H9 (cell line): ENCODE measurements at regions not wholly inside any gene's neighbourhood (a gene's known extent, or its start where the extent isn't known, plus 50 kb on each side); places are given as distances from the start of the nearest gene placed in this dataset.
"Not testable (repeated sequence)": the region's sequence is repeated elsewhere in the genome, so short reads cannot be mapped to it uniquely, and the experiment has no call there.

Source experiments
- DNase-seq: peaks from one replicate; pipeline ENCODE4 v3.0.0-alpha.2; 2017
- H2AFZ ChIP-seq: one replicate; pipeline ENCODE4 v1.6.1; 2013; ENCODE audit warnings: mild to moderate bottlenecking, low read length, control low read depth, moderate library complexity
- H2AK5ac ChIP-seq: 2 replicates; pipeline ENCODE4 v1.6.1; 2013; ENCODE audit warnings: low read length, control low read depth, mixed read lengths; ENCODE audit not compliant: insufficient read length
- H2BK120ac ChIP-seq: one replicate; pipeline ENCODE4 v1.6.1; 2013; ENCODE audit warnings: low read depth, mild to moderate bottlenecking, low read length, control low read depth, inconsistent platforms; ENCODE audit not compliant: poor library complexity, severe bottlenecking
- H2BK12ac ChIP-seq: 2 replicates; pipeline ENCODE4 v1.6.1; 2013; ENCODE audit warnings: low read length, control low read depth, mixed read lengths, low read depth; ENCODE audit not compliant: insufficient read length
- H2BK15ac ChIP-seq: 2 replicates; pipeline ENCODE4 v1.6.1; 2013; ENCODE audit warnings: low read depth, low read length, control low read depth
- H2BK20ac ChIP-seq: one replicate; pipeline ENCODE4 v1.6.1; 2013; ENCODE audit warnings: low read depth, mild to moderate bottlenecking, low read length, control low read depth, inconsistent platforms; ENCODE audit not compliant: poor library complexity, severe bottlenecking
- H2BK5ac ChIP-seq: 2 replicates; pipeline ENCODE4 v1.6.1; 2013; ENCODE audit warnings: low read length, control low read depth, mixed read lengths; ENCODE audit not compliant: insufficient read length
- H3K14ac ChIP-seq: 2 replicates; pipeline ENCODE4 v1.6.1; 2013; ENCODE audit warnings: low read length, control low read depth; ENCODE audit not compliant: insufficient read depth
- H3K18ac ChIP-seq: 2 replicates; pipeline ENCODE4 v1.6.1; 2013; ENCODE audit warnings: low read depth, mild to moderate bottlenecking, mixed read lengths, low read length, control low read depth; ENCODE audit not compliant: insufficient read length
- H3K23ac ChIP-seq: 2 replicates; pipeline ENCODE4 v1.6.1; 2013; ENCODE audit warnings: low read length, control low read depth, mixed read lengths, low read depth; ENCODE audit not compliant: insufficient read length
- H3K23me2 ChIP-seq: 2 replicates; pipeline ENCODE4 v1.6.1; 2013; ENCODE audit warnings: low read depth, mild to moderate bottlenecking, mixed read lengths, low read length, control low read depth; ENCODE audit not compliant: insufficient read length, poor library complexity, severe bottlenecking
- H3K27ac ChIP-seq: 2 replicates; pipeline ENCODE4 v1.5.1; 2013; ENCODE audit warnings: low read length, control low read depth, mixed read lengths, low read depth; ENCODE audit not compliant: insufficient read length
- H3K27me3 ChIP-seq: 2 replicates; pipeline ENCODE4 v1.6.1; 2013; ENCODE audit warnings: low read length, control low read depth, inconsistent platforms; ENCODE audit not compliant: insufficient read depth
- H3K4ac ChIP-seq: 2 replicates; pipeline ENCODE4 v1.6.1; 2013; ENCODE audit warnings: low read depth, mild to moderate bottlenecking, control low read depth, inconsistent platforms, low read length, moderate library complexity
- H3K4me1 ChIP-seq: 2 replicates; pipeline ENCODE4 v1.6.1; 2013; ENCODE audit warnings: low read length, control low read depth, inconsistent platforms; ENCODE audit not compliant: insufficient read depth
- H3K4me2 ChIP-seq: 2 replicates; pipeline ENCODE4 v1.6.1; 2013; ENCODE audit warnings: low read length, control low read depth, mixed read lengths; ENCODE audit not compliant: insufficient read length, insufficient read depth
- H3K56ac ChIP-seq: 2 replicates; pipeline ENCODE4 v1.6.1; 2013; ENCODE audit warnings: low read depth, mild to moderate bottlenecking, mixed read lengths, low read length, control low read depth; ENCODE audit not compliant: insufficient read length
- H3K79me1 ChIP-seq: 2 replicates; pipeline ENCODE4 v1.6.1; 2013; ENCODE audit warnings: low read depth, mild to moderate bottlenecking, moderate library complexity, low read length, control low read depth, inconsistent platforms; ENCODE audit not compliant: insufficient read depth, poor library complexity, severe bottlenecking
- H3K79me2 ChIP-seq: 2 replicates; pipeline ENCODE4 v1.6.1; 2013; ENCODE audit warnings: low read length, control low read depth, inconsistent platforms; ENCODE audit not compliant: insufficient read depth
- H3K9ac ChIP-seq: 2 replicates; pipeline ENCODE4 v1.6.1; 2013; ENCODE audit warnings: low read length, control low read depth, mixed read lengths; ENCODE audit not compliant: insufficient read length; ENCODE audit errors: extremely low read depth
- H3K9me3 ChIP-seq: one replicate; pipeline ENCODE4 v1.6.1; 2013; ENCODE audit warnings: low read depth, low read length, inconsistent platforms; ENCODE audit not compliant: control insufficient read depth
- H3T11ph ChIP-seq: one replicate; pipeline ENCODE4 v1.6.1; 2013; ENCODE audit warnings: mild to moderate bottlenecking, low read length, control low read depth, inconsistent platforms
- H4K20me1 ChIP-seq: one replicate; pipeline ENCODE4 v1.6.1; 2013; ENCODE audit not compliant: control insufficient read depth, insufficient read length, insufficient read depth
- H4K5ac ChIP-seq: 2 replicates; pipeline ENCODE4 v1.6.1; 2013; ENCODE audit warnings: low read depth, mild to moderate bottlenecking, mixed read lengths, low read length, control low read depth; ENCODE audit not compliant: insufficient read length
- H4K8ac ChIP-seq: replicated peaks from 2 replicates; pipeline ENCODE4 v1.6.1; 2013; ENCODE audit warnings: low read length, control low read depth, mixed read lengths, low read depth; ENCODE audit not compliant: insufficient read length
- H4K91ac ChIP-seq: 2 replicates; pipeline ENCODE4 v1.6.1; 2013; ENCODE audit warnings: low read depth, mild to moderate bottlenecking, moderate library complexity, mixed read lengths, low read length, control low read depth; ENCODE audit not compliant: insufficient read length
- H3K27ac Mint-ChIP-seq, 3 experiments: 2 replicates in 2 of 3; 3 replicates in 1 of 3; pipeline ENCODE4 v1.8.0; 2020 to 2021; ENCODE audit warnings: mixed read lengths in 3 of 3, mild to moderate bottlenecking in 1 of 3, moderate library complexity in 1 of 3
- H3K27me3 Mint-ChIP-seq: 2 replicates; pipeline ENCODE4 v1.8.0; 2021; ENCODE audit warnings: low read depth, mild to moderate bottlenecking, moderate library complexity, mixed read lengths
- H3K36me3 Mint-ChIP-seq, 3 experiments: 2 replicates in 2 of 3; 3 replicates in 1 of 3; pipeline ENCODE4 v1.8.0; 2020 to 2021; ENCODE audit warnings: low read depth in 3 of 3, mixed read lengths in 3 of 3; ENCODE audit not compliant: insufficient read depth in 1 of 3
- H3K4me1 Mint-ChIP-seq, 2 experiments: 2 replicates each; pipeline ENCODE4 v1.8.0; 2020; ENCODE audit warnings: mixed read lengths in 2 of 2
- H3K4me3 Mint-ChIP-seq, 2 experiments: 2 replicates in 1 of 2; 3 replicates in 1 of 2; pipeline ENCODE4 v1.8.0; 2020 to 2021; ENCODE audit warnings: mild to moderate bottlenecking in 2 of 2, mixed read lengths in 2 of 2, moderate library complexity in 1 of 2
- H3K9me3 Mint-ChIP-seq, 2 experiments: 2 replicates in 1 of 2; 3 replicates in 1 of 2; pipeline ENCODE4 v1.8.0; 2020; ENCODE audit warnings: mild to moderate bottlenecking in 2 of 2, mixed read lengths in 2 of 2, moderate library complexity in 1 of 2
- WGBS: extraction: QIAGEN DNeasy Blood & Tissue Kit; methylation state at CpG from one replicate; pipeline ENCODE4 v1.1.7; 2013; ENCODE audit warnings: missing lambda C conversion rate, low lambda C conversion rate, mixed read lengths; ENCODE audit not compliant: insufficient read length; ENCODE audit errors: extremely low coverage; 5-methylcytosine and 5-hydroxymethylcytosine counted together

DNA sequence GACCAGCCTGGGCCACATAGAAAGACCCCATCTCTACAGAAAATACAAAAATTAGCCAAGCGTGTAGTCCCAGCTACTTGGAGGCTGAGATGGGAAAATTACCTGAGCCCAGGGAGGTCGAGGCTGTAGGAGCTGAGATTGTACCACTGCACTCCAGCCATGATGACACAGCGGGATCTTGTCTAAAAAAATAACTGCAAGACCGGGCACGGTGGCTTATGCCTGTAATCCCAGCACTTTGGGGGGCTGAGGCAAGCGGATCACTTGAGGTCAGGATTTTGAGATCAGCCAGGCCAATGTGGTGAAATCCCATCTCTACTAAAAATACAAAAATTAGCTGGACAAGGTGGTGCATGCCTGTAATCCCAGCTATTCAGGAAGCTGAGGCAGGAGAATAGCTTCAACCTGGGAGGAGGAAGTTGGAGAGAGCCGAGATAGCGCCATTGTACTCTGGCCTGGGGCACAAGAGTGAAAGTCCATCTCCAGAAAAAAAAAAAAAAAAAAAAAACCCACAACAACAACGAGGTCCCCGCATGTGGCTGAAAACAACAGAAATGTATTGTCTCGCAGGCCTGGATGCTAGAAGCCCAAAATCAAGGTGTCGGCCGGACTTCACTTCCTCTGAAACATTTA, 50.7 kb upstream of the DEFB108B start:
- not testable (repeated sequence) for H2BK15ac ChIP-seq, H3K14ac ChIP-seq, H3K4ac ChIP-seq, H3K9ac ChIP-seq, H2BK20ac ChIP-seq, H3K9me3 Mint-ChIP-seq, H4K91ac ChIP-seq, H3K27ac Mint-ChIP-seq, H3K36me3 Mint-ChIP-seq, H4K8ac ChIP-seq, H3K9me3 ChIP-seq, H4K20me1 ChIP-seq, H2BK12ac ChIP-seq, H3K27ac ChIP-seq, H2AK5ac ChIP-seq, H3T11ph ChIP-seq, H3K18ac ChIP-seq, H3K4me2 ChIP-seq, H3K79me2 ChIP-seq, H2BK120ac ChIP-seq, H3K23me2 ChIP-seq, H3K56ac ChIP-seq, H3K27me3 Mint-ChIP-seq, H3K79me1 ChIP-seq, H3K4me3 Mint-ChIP-seq, DNase-seq, H2AFZ ChIP-seq, H4K5ac ChIP-seq, H2BK5ac ChIP-seq, H3K4me1 ChIP-seq, H3K27me3 ChIP-seq, H3K23ac ChIP-seq
- H3K4me1 Mint-ChIP-seq: peaks cover 22 to 26% of the 10 kb centered on the region in 2 experiments
- no CpG with 5 or more reads among the region's 13 CpGs for WGBS

DNA sequence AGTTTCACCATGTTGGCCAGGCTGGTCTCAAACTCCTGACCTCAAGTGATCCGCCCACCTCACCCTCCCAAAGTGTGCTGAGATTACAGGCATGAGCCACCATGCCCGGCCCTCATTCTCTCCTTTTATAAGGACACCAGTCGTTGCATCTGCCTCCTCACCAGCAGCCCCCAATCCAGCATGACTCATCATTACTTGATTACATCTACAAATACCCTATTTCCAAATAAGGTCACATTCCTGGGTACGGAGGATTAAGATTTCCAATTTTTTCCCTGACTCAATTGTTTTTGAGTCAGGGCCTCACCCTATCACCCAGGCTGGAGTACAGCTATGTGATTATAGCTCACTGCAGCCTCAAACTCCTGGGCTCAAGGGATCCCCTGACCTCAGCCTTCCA, 49.8 kb upstream of the DEFB108B start:
- peaks cover 24 to 28% of the 10 kb centered on the region in 2 experiments for H3K4me1 Mint-ChIP-seq
- H3K4me1 ChIP-seq, H3K9ac ChIP-seq, H3K56ac ChIP-seq, H2AFZ ChIP-seq, H4K8ac ChIP-seq, H2BK12ac ChIP-seq, H3T11ph ChIP-seq, H3K79me1 ChIP-seq, H3K79me2 ChIP-seq, H3K9me3 Mint-ChIP-seq, H3K27ac Mint-ChIP-seq, H3K27me3 ChIP-seq, H3K4ac ChIP-seq, H3K4me2 ChIP-seq, H3K4me3 Mint-ChIP-seq, H2BK20ac ChIP-seq, H2AK5ac ChIP-seq, H3K27me3 Mint-ChIP-seq, H3K23me2 ChIP-seq, H3K23ac ChIP-seq, H2BK120ac ChIP-seq, H3K18ac ChIP-seq, H2BK15ac ChIP-seq, H3K27ac ChIP-seq, H3K9me3 ChIP-seq, H2BK5ac ChIP-seq, H3K14ac ChIP-seq, H4K20me1 ChIP-seq, H4K5ac ChIP-seq, H3K36me3 Mint-ChIP-seq, H4K91ac ChIP-seq, DNase-seq: not testable (repeated sequence)
- no CpG with 5 or more reads among the region's 4 CpGs for WGBS
